ENCODE measurements at regions not wholly inside any gene's neighbourhood (a gene's known extent, or its start where the extent isn't known, plus 50 kb on each side); places are given as distances from the start of the nearest gene placed in this dataset.

- no peaks in the 10 kb centered on the region for H3K27me3 Mint-ChIP-seq
- CTCF ChIA-PET: no interaction called here
- Histone ChIP-seq H3K36me3 (ENCODE audit: insufficient read depth, low read length) (no peaks in the 10 kb centered on the region), H3K4me1 (ENCODE audit: insufficient read depth, low read length) (no peaks in the 10 kb centered on the region), H3K27ac (ENCODE audit: low read depth in 1 of 2, low read length in 2 of 2) (no peak overlapping the region), H3K27me3 (ENCODE audit: control insufficient read depth in 1 of 2, insufficient read depth in 2 of 2, low read length in 2 of 2) (no peaks in the 10 kb centered on the region), H3K9me3 (ENCODE audit: control insufficient read depth in 1 of 2, insufficient read depth in 1 of 2, low read length in 2 of 2) (peaks cover 0 to 7% of the 10 kb centered on the region in 2 experiments), H3K4me3 (ENCODE audit: low read length) (no peak overlapping the region)
- TF ChIP-seq CTCF (IDR thresholded peaks at IDR 0.05): no peak
- POLR2A ChIA-PET: no interaction called here
- H3K36me3 Mint-ChIP-seq (ENCODE audit: low read depth): no peaks in the 10 kb centered on the region
- intact Hi-C loops (cut with DNase I, micrococcal nuclease): no loop called here
- H3K4me1 Mint-ChIP-seq (ENCODE audit: low read depth): no peaks in the 10 kb centered on the region
- ATAC-seq (ENCODE audit: poor library complexity): no peak
- no peak overlapping the region for H3K4me3 Mint-ChIP-seq
- no peak overlapping the region for H3K27ac Mint-ChIP-seq
- DNase-seq: no peak
- peaks cover 11% of the 10 kb centered on the region for H3K9me3 Mint-ChIP-seq
Measured at GRCh38 chr14:83864106-83864505, 1665.8 kb upstream of the FLRT2 start.

GRCh38 chr14:83867566-83868225 lies 1662.2 kb upstream of the FLRT2 start:
- ChIA-PET CTCF (no interaction called here), POLR2A (no interaction called here)
- Mint-ChIP-seq H3K36me3 (ENCODE audit: low read depth) (no peaks in the 10 kb centered on the region), H3K27me3 (no peaks in the 10 kb centered on the region), H3K4me1 (ENCODE audit: low read depth) (no peaks in the 10 kb centered on the region), H3K9me3 (peaks cover 1% of the 10 kb centered on the region), H3K4me3 (no peak overlapping the region), H3K27ac (no peak overlapping the region)
- no peak overlapping the region for H3K4me3 ChIP-seq (ENCODE audit: low read length)
- no peak for TF ChIP-seq CTCF (IDR thresholded peaks at IDR 0.05)
- no peak overlapping the region for H3K27ac ChIP-seq (ENCODE audit: low read depth in 1 of 2, low read length in 2 of 2)
- no peak for ATAC-seq (ENCODE audit: poor library complexity)
- intact Hi-C loops (cut with DNase I, micrococcal nuclease): no loop called here
- no peak for DNase-seq
- no peaks in the 10 kb centered on the region for H3K27me3 ChIP-seq (ENCODE audit: control insufficient read depth in 1 of 2, insufficient read depth in 2 of 2, low read length in 2 of 2)
- peaks cover 0 to 13% of the 10 kb centered on the region in 2 experiments for H3K9me3 ChIP-seq (ENCODE audit: control insufficient read depth in 1 of 2, insufficient read depth in 1 of 2, low read length in 2 of 2)
- H3K36me3 ChIP-seq (ENCODE audit: insufficient read depth, low read length): no peaks in the 10 kb centered on the region
- H3K4me1 ChIP-seq (ENCODE audit: insufficient read depth, low read length): no peaks in the 10 kb centered on the region

GRCh38 chr14:83870546-83871270 lies 1659.2 kb upstream of the FLRT2 start:
- no peaks in the 10 kb centered on the region for H3K36me3 Mint-ChIP-seq (ENCODE audit: low read depth)
- no peak for ATAC-seq (ENCODE audit: poor library complexity)
- intact Hi-C loops (cut with DNase I, micrococcal nuclease): no loop called here
- Histone ChIP-seq H3K4me3 (ENCODE audit: low read length) (no peak overlapping the region), H3K36me3 (ENCODE audit: insufficient read depth, low read length) (no peaks in the 10 kb centered on the region), H3K27ac (ENCODE audit: low read depth in 1 of 2, low read length in 2 of 2) (no peak overlapping the region), H3K9me3 (ENCODE audit: control insufficient read depth in 1 of 2, insufficient read depth in 1 of 2, low read length in 2 of 2) (peaks cover 0 to 18% of the 10 kb centered on the region in 2 experiments), H3K4me1 (ENCODE audit: insufficient read depth, low read length) (no peaks in the 10 kb centered on the region), H3K27me3 (ENCODE audit: control insufficient read depth in 1 of 2, insufficient read depth in 2 of 2, low read length in 2 of 2) (no peaks in the 10 kb centered on the region)
- no peak overlapping the region for H3K4me3 Mint-ChIP-seq
- H3K27ac Mint-ChIP-seq: no peak overlapping the region
- DNase-seq: no peak
- CTCF ChIA-PET: no interaction called here
- no peaks in the 10 kb centered on the region for H3K27me3 Mint-ChIP-seq
- POLR2A ChIA-PET: no interaction called here
- H3K4me1 Mint-ChIP-seq (ENCODE audit: low read depth): no peaks in the 10 kb centered on the region
- peaks cover 2% of the 10 kb centered on the region for H3K9me3 Mint-ChIP-seq
- TF ChIP-seq CTCF (IDR thresholded peaks at IDR 0.05): no peak

All from CD4-positive, alpha-beta T cell (primary cell).